HG03045 (cell line): ENCODE measurements at regions not wholly inside any gene's neighbourhood (a gene's known extent, or its start where the extent isn't known, plus 50 kb on each side); places are given as distances from the start of the nearest gene placed in this dataset.

ENCODE experiments used
- ATAC-seq: cut with Tn5 transposase; IDR thresholded peaks from one replicate; pipeline ENCODE4 v1.9.1; 2021; ENCODE audit warnings: mild to moderate bottlenecking, moderate library complexity; ENCODE audit not compliant: unreplicated experiment

DNA sequence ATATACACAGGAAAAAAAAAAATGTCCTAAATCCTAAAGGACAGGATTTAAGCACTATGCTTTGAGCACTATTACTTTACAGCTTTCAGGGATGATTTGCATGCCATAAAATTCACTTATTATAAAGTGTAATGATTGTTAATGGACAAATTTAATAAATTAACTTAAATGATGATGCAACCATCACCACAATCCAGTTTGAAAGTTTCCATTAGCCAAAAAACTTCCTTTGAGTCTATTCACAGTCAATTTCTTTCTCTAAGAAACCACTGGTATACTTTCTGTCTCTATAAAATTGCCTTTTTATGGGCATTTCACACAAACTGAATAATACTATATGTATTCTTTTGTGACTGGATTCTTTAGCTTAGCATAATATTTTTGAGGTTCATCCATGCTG is 111.1 kb upstream of the RIOK3 start:
- ATAC-seq, result no peak

DNA sequence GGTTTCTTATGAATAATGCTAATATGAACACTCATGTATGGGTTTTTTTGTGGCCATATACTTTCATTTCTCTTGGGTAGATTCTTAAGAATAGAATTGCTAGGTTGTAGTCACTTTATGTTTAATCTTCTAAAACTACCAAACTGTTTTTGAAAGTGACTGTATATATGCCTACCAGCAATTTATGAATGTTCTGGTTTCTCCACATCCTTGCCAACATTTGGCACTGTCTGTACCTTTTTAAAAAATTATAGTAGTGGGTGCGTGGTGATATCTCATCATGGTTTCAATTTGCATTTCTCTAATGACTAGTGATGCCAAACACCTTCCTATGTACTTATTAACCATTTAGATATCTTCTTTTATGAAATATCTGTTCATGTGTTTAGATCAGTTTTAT is 110.6 kb upstream of the RIOK3 start:
- ATAC-seq, result no peak

DNA sequence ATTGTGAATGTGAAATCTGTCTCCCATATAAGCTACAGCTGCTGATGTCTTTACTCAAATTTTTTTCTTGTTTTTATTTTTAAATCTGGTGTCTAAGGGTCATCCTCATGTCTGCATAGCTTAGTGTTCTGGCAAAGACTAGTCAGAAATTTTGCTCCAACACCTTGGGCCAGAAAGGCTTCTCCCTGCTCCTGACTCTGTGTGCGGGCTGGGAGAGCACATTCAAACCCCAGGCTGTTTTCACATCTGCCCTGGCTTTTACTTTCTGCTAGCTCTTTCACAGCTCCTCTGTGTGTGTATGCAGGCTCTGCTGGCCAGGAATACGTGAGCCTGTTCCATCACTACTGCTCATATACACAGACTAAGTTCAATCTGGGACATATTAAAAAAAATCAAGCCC is 102.9 kb upstream of the RIOK3 start:
- no peak for ATAC-seq

DNA sequence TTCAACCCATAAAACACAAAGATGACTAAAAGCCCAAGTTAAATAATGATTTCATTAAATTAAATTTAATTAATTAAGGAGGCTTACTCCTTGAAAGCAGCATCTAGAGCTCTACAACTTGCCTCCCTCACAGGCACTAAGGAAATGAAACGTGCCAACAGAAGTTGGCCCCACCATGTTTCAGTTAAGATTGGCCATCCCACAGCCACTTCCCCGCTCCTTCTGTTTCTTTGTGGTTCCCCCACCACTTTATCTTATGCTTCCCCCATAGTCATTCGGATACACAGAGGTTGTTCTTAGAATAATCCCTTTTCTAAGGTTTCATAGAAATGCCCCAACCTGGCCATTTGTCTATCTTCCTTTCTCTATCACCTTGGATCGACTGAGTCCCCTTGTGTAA is 101.6 kb upstream of the RIOK3 start:
- ATAC-seq, result no peak

DNA sequence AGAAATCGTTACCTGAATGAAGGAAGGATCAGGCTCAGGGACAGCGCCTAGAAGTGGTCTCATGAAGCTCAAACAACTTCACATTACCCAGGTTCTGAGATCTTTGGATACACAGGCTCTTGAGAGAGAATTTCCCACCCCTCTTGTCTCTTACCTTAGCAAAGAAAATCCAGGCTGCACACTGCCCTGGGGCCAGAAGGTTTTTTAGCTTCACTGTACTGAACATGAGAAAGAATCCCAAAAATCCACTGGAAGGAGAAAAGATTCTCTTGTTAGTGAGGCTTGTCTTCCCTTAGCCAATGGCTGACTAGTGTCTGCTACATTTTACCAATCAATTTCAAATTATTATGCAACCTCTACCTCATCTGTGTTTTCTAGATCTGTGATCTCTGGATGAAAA is 101.0 kb upstream of the RIOK3 start:
- no peak for ATAC-seq

DNA sequence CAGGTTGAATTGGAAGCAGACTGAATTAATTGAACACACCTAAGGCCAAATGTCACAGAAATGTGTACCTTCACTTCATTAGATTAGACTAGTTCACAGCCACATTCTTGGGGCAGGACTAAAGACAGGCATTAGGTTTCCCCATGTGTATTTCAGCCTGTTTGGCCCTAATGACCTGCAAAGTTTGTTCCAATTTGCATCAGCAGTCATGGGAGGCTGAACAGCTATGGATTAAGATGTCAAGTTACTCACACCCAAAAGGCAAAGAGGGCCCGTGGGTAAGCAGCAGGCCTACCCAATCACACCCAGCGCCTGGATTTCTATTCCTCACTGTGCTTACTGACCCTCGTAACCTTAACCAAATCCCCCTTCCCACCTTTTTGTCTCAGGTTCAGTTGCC is 99.6 kb upstream of the RIOK3 start:
- ATAC-seq, result no peak

DNA sequence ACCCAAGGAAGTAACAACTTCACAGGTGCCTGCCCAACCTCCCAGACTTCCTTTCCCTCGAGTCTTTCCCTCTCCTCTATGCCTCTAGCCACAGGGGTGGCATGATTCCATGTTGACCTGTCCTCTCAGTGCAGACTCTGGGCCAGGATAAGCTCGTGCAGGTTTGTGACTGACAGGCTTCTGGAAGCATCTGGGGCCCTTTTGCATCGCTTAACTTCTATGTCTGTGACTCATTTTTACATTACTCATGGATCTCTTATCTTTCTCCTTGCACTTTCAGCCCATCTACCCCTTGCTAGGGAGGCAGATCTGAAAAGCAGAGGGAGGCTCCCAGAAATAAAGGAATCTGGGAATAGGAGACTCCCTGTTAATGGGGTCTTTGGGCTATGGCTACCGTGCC is 98.5 kb upstream of the RIOK3 start:
- ATAC-seq, result no peak

DNA sequence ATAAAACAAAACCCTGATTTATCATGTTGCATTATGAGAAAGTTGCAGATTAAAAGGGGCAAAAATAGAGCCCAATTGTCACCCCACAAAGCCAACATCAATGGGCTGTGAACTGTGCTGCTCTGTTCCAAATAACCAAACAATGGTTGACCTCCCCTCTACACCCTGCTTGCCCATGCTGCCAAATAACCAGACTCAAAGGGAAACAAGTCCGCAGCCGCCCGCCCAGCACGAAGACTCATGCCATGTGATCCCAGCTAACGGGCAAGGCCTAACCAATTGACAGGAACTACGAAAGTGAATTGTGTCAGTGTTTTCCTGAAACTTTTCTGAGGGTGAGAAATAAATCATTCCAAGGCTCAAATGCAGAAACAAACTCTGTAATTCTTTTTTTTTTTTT is 97.9 kb upstream of the RIOK3 start:
- no peak for ATAC-seq

DNA sequence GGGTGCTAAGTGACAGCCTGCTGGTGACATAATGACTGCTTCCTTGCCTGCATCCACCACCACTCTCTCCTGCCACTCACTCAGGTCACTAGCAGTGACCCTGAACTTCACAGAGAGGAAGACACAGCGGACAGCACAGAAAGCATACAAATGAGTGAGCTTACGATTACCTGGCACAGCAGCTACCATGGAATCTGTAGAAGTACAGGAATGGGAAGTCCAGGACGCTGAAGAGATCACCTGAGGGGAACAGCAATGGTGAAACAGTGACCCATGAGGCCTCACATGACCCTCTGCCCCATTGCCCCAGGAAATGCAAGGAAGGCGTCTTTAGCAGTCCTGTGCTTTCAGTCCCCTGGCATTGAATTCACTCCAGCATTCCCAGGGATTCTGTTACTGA is 96.7 kb upstream of the RIOK3 start:
- ATAC-seq, result no peak

DNA sequence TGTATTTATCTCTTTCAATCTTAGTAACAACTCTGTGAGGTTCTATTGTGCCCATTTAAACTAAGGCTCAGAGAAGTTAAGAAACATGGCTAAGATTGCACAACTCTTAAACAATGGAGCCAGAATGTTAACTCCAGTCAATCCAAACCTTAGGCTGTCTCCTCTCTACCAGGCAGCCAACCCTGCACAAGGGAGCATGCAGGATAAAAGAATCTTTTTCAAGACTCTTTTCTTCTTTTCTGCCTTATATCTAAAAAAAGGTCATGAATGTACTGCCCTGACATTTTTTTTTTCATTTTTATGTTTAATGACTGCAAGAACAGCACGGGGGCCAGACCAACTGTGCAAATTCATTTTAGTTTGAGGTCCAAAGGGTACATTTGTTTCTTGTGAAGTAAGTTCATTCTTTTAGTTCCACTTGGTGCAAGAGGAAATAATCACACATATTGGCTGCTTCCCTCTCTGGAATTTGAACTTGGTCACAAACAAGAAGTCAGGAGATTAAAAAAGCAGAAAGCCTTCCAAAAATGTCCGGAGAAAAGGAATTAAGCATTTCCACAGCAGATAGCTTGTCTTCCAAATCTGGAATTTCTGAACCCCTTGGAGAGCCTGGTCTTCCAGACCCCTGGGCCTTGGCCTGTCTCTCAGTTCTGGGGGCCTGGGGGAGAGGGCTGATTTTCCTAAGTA is 96.0 kb upstream of the RIOK3 start:
- no peak for ATAC-seq

DNA sequence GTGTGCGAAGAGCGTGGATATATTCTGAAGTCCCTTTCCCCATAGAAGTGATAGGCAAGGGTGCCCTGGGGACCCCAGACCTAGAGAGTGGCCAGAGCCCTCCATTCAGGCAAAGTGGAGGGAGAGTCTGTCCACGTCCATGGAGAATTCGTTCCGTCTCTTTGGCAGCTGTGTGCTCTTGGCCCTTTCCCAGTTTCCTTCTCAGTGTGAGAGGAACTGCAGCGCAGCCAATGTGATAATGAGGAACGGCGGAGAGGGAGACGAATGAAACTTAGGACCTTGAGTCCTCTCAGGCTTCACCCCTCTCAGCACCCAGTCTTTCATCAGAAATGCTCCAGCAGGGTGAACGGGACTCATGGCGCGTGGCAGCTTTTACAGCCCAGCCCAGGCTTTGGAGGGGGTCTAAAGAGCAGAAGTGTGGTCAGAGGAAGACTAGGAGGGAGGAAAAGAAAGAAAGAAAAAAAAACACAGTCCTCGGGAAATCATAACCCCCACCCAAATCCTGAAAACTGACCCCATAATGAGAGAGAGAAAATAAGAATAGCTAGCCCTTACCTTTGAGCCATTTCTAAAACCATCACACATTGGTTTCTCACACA is 95.0 kb upstream of the RIOK3 start:
- ATAC-seq, result no peak

DNA sequence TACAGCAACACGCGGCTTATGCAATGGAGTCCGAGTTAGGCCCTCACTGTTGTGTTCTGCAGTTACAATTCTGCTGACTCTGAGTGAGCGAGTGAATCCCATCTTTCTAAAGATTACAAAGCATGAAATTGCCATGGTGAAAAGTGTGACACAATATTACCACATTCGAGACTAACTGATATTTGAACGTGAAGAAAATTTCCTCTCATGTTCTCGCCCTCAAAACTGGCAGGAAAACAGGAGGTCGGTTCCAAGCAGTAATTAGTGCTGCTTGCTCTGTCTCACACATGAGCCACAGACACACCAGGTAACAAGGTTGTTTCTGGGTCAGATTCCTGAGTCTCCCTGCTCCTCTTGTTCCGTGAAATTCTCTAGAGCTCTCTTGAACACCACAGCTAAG is 93.7 kb upstream of the RIOK3 start:
- no peak for ATAC-seq

DNA sequence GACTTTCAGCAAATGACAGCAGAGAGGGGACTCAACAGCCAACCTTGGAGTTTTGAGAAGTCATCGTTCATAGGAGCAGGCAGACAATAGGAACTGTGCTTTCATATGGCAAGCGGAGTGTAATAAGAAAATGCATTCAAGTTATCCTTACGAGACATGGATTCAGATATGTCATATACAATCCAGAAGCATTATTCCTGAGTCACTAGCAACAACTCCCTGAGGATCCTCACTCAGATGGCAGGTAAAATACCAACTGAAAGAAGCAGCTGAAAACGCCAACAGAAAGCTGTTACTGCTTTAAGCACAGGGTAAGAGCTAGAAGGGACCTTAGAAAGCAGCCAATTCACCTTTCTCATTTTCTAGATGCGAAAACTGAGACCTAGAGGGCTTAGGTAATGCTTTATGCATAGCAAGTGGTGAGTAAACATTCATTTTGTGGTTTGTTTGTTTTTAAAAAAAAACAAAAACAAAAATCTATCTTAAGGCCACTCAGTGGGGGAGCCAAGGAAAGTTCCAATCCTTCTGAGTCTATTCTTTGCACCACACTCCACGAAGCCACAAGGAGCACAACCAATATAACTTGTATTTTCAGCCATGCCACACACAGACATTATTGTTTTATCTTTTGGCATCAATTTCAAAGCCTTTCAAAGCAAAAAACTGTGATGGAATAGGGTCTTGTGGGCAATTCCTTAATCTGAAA is 89.1 kb upstream of the RIOK3 start:
- no peak for ATAC-seq

DNA sequence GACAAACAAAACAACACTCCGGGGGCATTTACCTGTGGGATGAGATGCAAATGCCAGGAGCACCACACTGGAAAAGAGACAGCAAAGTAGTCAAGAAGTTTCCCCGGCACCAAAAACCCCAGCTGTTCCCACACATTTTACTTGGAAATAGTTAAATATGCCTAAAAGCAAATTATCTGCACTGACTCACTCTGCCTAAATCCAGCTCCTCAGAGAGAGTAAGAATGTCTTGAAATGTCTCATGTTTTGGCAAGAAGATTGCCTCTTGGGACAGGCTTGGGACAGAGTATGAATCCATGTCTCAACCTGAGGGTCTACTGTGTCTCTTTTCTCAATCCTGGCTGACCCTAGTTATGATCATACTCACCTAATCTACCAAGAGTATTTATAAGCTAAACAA is 87.5 kb upstream of the RIOK3 start:
- no peak for ATAC-seq

DNA sequence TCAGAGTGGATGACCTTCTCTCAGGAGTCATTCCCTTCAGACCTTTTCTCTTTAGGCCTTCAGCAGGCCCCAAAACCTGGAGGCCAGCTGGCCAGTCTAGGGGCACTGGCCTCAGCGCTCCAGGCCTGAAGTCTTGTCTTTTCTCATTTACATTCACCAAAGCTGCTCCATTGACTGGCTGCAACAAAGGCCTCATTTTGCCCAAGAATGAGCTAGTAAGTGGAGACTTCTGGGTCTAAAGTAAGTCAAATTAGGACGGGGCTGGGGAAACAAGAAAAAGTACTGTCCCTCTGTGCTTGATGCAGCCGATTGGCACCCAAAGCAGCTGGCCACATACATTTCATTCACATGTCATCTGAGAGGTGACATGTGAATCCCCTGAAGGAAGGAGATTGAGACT is 83.8 kb upstream of the RIOK3 start:
- no peak for ATAC-seq

DNA sequence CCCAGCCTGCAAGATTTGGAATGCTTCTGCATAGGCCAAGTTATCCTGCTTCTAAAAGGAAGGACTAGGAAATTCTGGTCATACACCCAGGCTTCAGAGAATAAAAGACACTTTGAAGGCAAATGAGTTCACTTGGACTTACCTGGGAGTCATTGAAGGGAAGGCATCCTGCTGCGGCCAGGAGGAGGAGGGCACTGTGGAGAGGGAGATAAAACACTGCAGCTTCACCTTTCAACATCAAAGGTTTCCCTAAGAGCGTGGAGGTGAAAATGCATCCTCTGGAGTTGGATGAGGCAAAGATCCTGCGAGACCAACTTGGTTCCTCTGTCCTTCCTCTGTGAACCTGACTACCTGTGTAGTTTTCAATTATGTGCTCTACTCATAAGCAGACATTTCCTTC is 79.5 kb upstream of the RIOK3 start:
- ATAC-seq, result no peak

DNA sequence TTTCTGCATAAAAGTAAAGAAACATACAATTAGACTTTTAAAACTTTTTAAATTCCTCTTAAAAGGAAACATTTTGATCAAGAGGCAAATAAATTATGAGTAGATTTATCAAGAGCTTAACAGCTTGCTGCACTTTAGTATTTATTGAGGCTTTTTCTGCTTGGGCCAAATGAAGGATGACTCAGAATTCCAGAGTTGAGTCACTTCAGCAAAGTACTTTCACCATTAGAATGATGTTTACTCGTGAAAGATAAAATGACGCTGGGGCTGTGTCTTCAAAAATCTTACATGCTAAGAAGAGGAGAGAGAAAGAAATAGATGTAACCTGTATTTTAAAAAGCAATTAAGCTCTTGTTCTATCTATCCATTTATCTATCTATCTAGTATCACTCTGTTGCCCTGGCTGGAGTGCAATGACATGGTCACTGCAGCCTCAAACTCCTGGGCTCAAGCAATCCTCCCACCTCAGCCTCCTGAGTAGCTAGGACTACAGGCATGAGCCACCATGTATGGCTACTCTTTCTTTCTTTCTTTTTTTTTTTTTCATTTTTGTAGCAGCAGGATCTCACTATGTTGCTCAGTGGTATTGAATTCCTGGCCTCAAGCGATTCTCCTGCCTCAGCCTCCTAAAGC is 75.3 kb upstream of the RIOK3 start:
- no peak for ATAC-seq

DNA sequence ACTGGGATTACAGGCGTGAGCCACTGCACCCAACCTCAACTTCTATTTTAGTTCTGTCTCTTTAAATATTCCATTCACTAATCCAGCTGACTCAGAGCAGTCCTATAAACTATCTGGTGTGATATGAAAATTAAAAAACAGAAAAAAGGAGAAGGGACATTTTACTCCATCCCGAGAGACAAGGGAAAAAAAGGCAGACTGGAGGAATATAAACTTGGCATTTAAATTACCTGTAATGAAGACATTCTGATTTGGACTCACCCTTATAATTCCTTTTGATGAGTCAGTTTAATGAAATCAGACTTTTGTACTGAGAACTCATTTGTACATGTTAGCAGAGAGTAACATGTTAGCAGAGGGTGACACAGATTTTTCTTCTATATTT is 74.8 kb upstream of the RIOK3 start:
- ATAC-seq, result no peak

DNA sequence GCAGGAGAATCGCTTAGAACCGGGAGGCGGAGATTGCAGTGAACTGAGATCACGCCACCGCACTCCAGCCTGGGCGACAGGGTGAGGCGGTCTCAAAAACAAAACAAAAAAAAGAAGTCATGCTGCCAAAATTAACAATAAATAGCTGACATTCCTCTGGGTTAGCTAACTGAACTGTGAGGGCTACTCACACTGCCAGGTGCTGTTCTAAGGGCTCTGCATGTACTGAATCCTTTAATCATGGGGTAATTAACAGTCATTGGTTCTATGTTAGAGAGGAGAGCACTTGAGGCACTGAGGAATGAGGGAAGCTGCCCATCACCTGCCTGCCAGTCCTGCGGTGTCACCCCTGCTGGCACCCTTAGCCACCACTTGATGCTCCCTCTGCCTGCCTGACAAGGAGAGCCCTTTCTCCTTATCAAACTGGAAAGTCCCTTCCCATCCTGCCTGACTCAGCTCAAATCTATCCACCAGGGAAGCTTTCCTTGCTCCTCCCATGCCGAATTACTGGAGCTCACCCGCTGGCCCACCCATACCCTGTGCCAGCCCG is 73.0 kb upstream of the RIOK3 start:
- no peak for ATAC-seq

DNA sequence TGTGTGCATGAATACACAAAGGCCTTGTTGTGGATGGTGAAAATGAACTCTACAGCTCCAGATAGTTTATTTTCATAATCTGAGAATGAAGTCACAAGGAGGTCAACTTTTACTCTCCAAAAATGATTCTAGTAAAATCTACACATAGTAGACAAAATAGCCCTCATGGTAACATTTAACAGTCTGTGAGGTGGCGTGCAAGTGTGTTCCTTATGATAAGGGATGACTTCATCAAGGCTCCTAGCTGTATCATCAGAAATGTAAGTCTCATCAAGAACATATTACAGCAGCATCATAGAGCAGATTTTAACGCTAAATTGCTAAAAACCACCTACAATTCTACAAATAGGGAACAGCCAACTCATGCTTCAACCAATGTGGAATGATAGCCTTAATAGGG is 72.3 kb upstream of the RIOK3 start:
- no peak for ATAC-seq

DNA sequence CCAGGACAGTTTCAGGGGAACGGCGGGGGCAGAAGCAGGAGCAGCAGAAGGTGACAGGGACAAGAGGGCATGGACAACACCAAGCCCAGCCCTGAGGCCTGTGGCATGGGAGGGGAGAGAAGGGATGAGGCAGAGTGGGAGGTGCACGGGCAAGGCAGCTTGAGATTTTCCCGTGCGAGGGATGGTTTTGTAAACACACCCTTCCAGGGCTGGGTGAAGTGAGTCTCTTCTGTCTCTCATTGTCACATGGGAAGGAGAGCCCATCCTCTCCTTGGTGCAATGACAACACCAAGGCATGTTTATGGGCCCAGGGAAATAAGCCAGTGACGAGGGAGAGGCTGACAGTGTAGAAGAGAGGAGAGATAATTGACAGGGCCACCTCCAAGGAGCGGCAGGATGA is 69.6 kb upstream of the RIOK3 start:
- no peak for ATAC-seq
